ENCODE measurements at regions not wholly inside any gene's neighbourhood (a gene's known extent, or its start where the extent isn't known, plus 50 kb on each side); places are given as distances from the start of the nearest gene placed in this dataset.

DNA sequence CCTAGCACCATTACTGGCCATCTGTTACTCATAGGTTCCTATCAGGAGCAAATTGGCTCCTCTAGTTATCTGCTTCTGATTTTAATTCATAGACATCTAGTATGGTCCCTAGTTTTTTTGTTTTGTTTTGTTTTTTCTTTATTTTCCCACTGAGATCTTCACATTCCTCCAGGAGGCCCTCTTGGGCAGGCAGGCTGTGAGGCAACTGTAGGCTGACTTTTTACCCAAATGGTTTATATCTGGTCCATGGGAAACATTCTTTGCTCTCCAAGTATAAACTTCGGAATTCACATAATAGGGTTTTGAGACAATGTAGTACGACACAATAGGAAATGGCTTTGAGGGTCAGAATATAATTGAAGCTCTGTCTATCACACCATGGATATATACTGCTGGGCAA is 250.9 kb upstream of the DAB2 start:
- ATAC-seq (replicated peaks in 1 of 2): no peak
- no peak overlapping the region for H3K4me3 Mint-ChIP-seq
- H3K9me3 Mint-ChIP-seq: no peaks in the 10 kb centered on the region
- no peaks in the 10 kb centered on the region for H3K36me3 Mint-ChIP-seq (ENCODE audit: insufficient read depth in 2 of 2)
- no peak for DNase-seq
- no peak overlapping the region for H3K27ac Mint-ChIP-seq
- H3K4me1 Mint-ChIP-seq (ENCODE audit: low read depth): no peaks in the 10 kb centered on the region
- H3K27me3 Mint-ChIP-seq (ENCODE audit: low read depth): peaks cover 16% of the 10 kb centered on the region

DNA sequence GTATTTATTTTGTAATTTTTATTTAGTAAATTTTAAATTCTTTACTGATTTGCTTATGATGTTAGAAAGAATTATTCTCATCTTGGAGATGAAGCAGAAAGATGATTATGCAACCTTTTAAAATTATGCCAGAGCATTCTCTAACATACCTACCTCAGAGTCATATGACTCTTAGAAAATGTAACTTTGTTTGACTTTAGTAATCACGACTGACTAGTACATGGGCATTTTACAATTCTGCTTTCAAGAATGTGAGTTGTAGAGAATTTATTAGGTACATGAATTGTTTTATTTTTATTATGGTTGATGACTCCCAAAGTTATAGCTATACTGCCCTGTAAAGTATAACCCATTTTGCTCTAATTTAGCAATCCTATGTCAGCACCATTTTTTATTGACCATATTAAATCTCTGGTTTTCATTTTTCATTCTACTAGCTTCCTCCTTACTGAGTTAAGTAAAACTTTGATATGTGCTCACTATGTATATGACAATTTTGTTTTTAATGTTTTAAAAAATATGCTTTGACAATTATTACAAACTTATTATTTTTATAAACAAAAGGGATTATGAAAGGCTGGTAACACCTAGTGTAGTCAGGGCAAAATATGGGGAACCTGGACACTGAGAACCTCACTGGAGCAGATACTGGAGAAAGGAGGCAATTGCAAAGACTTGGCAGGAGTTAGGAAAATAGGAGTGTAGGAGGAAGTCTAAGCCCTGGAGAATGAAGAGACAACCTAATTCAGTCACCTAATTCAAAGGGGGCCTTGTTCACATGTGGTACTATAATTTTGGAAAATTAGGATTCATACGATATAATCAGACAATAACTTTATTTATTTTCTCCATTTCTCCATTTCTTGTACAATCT is 249.7 kb upstream of the DAB2 start:
- H3K36me3 Mint-ChIP-seq (ENCODE audit: insufficient read depth in 2 of 2): no peaks in the 10 kb centered on the region
- H3K27ac Mint-ChIP-seq: no peak overlapping the region
- DNase-seq: no peak
- H3K4me1 Mint-ChIP-seq (ENCODE audit: low read depth): no peaks in the 10 kb centered on the region
- peaks cover 13% of the 10 kb centered on the region for H3K27me3 Mint-ChIP-seq (ENCODE audit: low read depth)
- ATAC-seq (replicated peaks in 1 of 2): no peak
- H3K9me3 Mint-ChIP-seq: no peaks in the 10 kb centered on the region
- H3K4me3 Mint-ChIP-seq: no peak overlapping the region

DNA sequence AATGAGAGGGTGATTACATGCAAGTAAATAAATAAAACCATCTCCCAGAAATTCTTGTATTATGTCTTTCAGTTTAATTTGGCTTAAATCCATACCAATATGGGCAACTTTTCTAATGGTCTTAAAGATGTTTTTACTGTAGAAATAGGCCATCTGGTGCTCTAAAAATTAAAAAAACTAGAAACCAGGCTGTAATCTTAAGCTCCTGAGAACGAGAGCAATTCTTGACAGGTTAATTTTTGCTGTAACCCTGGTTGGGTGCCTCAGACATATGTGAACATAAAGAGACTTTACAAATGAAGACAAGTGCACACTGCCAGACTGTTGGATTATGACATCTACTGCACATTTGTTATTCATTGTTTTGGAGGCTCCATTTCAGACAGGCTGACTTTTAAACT is 246.8 kb upstream of the DAB2 start:
- ATAC-seq (replicated peaks in 1 of 2): no peak
- no peak for DNase-seq
- peaks cover 12% of the 10 kb centered on the region for H3K27me3 Mint-ChIP-seq (ENCODE audit: low read depth)
- no peaks in the 10 kb centered on the region for H3K36me3 Mint-ChIP-seq (ENCODE audit: insufficient read depth in 2 of 2)
- H3K4me3 Mint-ChIP-seq: no peak overlapping the region
- no peaks in the 10 kb centered on the region for H3K4me1 Mint-ChIP-seq (ENCODE audit: low read depth)
- H3K27ac Mint-ChIP-seq: no peak overlapping the region
- no peaks in the 10 kb centered on the region for H3K9me3 Mint-ChIP-seq

DNA sequence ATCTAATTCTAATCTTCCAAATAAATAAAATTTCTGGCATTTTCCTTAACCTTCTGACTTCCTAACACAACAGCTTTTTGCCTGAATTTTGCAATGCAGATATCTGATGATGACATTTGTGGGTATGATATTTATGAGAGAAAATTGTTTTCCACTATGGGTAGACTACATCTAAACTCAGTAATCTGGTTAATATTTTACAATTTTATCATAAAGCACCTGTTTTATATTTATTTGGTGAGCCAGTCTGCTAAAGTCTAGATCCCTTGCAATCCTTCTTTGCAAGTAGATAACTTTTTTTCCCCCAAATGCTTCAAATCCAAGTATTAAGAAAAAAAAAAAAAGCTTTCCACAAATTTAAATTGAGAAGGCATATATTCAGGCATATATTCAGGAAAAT is 246.2 kb upstream of the DAB2 start:
- Mint-ChIP-seq H3K27ac (peak overlapping the region; percentile 21), H3K4me1 (ENCODE audit: low read depth) (no peaks in the 10 kb centered on the region), H3K9me3 (no peaks in the 10 kb centered on the region), H3K4me3 (no peak overlapping the region), H3K27me3 (ENCODE audit: low read depth) (peaks cover 12% of the 10 kb centered on the region), H3K36me3 (ENCODE audit: insufficient read depth in 2 of 2) (no peaks in the 10 kb centered on the region)
- ATAC-seq (replicated peaks in 1 of 2) (no peak), DNase-seq (no peak)

DNA sequence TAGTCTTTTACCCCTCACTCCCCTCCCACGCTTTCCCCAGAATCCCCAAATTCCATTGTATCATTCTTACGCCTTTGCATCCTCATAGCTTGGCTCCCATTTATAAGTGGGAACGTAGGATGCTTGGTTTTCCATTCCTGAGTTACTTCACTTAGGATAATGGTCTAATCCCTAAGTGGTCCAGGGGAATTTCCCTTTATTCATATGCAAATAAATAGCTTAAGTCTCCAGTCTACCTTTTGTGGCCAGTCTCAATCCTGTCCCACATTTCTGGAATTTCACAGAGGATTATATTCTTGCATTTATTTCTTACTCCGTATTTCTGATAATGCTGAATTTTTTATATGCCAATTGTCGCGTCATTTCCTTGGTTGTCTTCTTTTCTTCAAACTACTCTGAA is 245.6 kb upstream of the DAB2 start:
- H3K36me3 Mint-ChIP-seq (ENCODE audit: insufficient read depth in 2 of 2): no peaks in the 10 kb centered on the region
- DNase-seq: no peak

DNA sequence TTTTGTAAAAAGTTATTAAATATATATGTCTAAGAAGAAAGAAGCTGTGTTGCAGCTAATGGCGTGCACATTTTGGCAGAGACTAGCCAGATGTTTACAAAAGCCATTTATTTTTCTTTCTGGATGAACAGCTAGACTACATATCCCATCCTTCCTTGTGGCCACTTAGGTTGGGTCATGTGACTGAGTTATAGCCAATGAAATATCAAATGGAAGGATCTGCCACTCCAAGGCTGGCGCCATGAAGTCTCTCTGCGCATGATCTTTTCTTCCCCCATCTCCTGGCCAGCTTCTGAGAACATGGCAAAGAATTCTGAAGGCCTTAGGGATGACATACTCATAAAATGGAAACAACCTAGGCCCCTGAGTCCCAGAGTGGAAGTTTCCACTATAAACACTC is 244.2 kb upstream of the DAB2 start:
- no peaks in the 10 kb centered on the region for H3K9me3 Mint-ChIP-seq
- ATAC-seq (replicated peaks in 1 of 2) (no peak), DNase-seq (no peak)
- no peak overlapping the region for H3K27ac Mint-ChIP-seq
- no peaks in the 10 kb centered on the region for H3K4me1 Mint-ChIP-seq (ENCODE audit: low read depth)
- no peak overlapping the region for H3K4me3 Mint-ChIP-seq
- peaks cover 12% of the 10 kb centered on the region for H3K27me3 Mint-ChIP-seq (ENCODE audit: low read depth)
- no peaks in the 10 kb centered on the region for H3K36me3 Mint-ChIP-seq (ENCODE audit: insufficient read depth in 2 of 2)

More for the DNA sequence above, 245.6 kb upstream of the DAB2 start:
- peaks cover 12% of the 10 kb centered on the region for H3K27me3 Mint-ChIP-seq (ENCODE audit: low read depth)
- no peak overlapping the region for H3K4me3 Mint-ChIP-seq
- H3K9me3 Mint-ChIP-seq: no peaks in the 10 kb centered on the region
- H3K27ac Mint-ChIP-seq: no peak overlapping the region
- no peaks in the 10 kb centered on the region for H3K4me1 Mint-ChIP-seq (ENCODE audit: low read depth)
- no peak for ATAC-seq (replicated peaks in 1 of 2)

DNA sequence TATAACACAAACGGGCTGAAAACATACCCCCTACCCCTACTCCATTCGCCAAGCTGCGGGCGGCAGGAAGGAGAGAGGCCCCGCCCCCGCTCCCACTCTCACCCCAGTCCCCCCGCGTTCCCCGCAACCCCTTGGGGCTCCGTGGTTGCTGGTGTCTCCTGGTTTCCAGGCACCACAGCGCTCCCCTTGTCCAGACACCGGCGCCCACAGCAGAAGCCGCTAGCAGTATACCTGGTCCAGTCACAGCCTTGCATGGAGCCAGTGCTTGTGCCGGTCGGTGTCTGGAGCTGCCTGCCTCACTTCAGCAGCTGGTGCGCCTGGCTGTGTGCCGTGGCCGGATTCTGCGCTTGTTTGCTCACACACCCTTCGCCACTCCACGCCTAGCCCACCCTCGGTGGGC is 240.5 kb upstream of the DAB2 start:
- H3K4me1 Mint-ChIP-seq (ENCODE audit: low read depth): peaks cover 6% of the 10 kb centered on the region
- no peak for ATAC-seq (replicated peaks in 1 of 2)
- DNase-seq: no peak
- no peak overlapping the region for H3K27ac Mint-ChIP-seq
- peaks cover 16% of the 10 kb centered on the region for H3K27me3 Mint-ChIP-seq (ENCODE audit: low read depth)
- H3K4me3 Mint-ChIP-seq: no peak overlapping the region
- no peaks in the 10 kb centered on the region for H3K9me3 Mint-ChIP-seq
- H3K36me3 Mint-ChIP-seq (ENCODE audit: insufficient read depth in 2 of 2): no peaks in the 10 kb centered on the region

DNA sequence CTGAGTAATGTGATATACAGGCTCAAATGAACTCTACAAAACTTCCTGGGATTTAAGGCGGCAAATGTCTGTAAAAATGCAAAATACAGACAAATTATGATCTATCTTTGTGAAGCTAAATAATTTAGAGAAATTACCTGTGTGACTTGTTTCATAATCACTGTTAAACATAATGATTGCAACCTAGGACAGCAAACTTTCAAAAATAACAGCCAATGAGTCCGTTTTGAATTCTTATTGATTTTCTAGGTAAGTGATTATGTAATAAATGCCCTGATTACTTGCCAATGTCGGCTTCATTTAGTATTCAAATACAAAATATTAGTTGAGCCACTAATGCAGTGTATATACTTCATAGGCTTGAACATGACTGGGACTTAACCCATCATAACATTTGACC is 238.2 kb upstream of the DAB2 start:
- no peak overlapping the region for H3K27ac Mint-ChIP-seq
- H3K9me3 Mint-ChIP-seq: no peaks in the 10 kb centered on the region
- DNase-seq (no peak), ATAC-seq (replicated peaks in 1 of 2) (no peak)
- H3K4me3 Mint-ChIP-seq: no peak overlapping the region
- no peaks in the 10 kb centered on the region for H3K36me3 Mint-ChIP-seq (ENCODE audit: insufficient read depth in 2 of 2)
- peaks cover 10% of the 10 kb centered on the region for H3K27me3 Mint-ChIP-seq (ENCODE audit: low read depth)
- H3K4me1 Mint-ChIP-seq (ENCODE audit: low read depth): peaks cover 18% of the 10 kb centered on the region

DNA sequence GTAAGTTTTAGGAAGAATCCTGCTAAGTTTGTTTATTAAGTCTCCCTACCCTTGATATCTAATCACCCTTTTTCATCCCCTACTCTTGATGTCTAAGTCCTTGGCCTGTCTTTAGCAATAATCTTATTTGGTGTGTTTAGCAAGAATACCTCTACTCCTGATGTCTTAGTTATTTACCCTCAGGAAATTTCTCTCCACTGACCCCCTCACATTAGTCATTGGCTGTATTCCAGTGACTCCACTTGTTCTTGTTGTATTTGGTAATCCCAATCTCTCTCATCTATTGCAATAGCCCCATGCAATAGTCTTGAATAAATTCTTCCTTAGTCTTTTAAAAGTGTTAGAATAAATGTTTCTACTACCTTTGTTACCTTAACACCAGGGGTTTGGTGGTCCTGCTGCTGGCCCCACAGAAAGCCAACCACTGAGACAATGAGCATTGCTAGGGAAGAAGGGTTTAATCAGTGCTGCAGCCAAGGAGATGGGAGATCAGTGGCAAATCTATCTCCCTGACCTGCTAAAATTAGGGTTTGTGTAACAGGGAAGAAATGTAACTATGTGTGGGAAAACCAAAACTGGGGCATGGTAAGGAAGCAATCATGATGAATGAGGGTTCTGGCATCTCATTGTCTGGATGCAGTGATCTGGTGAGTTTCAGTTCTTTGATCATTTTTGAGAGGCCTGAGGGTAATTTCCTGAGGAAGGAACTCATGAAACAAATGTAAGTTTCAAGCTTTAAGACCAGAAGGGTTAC is 236.4 kb upstream of the DAB2 start:
- no peaks in the 10 kb centered on the region for H3K9me3 Mint-ChIP-seq
- peaks cover 28% of the 10 kb centered on the region for H3K4me1 Mint-ChIP-seq (ENCODE audit: low read depth)
- H3K27ac Mint-ChIP-seq: no peak overlapping the region
- no peak for ATAC-seq (replicated peaks in 1 of 2)
- peaks cover 25% of the 10 kb centered on the region for H3K27me3 Mint-ChIP-seq (ENCODE audit: low read depth)
- no peak for DNase-seq
- H3K4me3 Mint-ChIP-seq: no peak overlapping the region
- no peaks in the 10 kb centered on the region for H3K36me3 Mint-ChIP-seq (ENCODE audit: insufficient read depth in 2 of 2)

DNA sequence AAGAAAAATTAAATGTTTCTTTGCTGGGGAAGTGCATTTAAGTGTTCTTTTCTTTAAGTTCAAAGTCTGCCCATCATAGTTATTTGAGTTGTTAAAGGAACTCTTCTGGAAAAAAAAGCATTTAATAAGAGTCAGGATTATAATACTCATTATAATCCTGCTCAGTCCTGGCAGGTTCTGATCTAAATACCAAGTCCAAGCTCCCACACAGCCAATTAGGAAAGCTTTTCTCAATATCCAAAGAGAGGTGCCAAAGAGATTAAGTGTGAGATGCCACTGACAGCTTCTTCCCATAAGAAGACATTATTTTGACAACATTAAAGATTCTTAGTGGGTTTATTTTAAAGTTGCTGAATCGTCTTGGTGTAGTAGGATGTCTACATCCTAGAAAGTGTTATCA is 235.2 kb upstream of the DAB2 start:
- Mint-ChIP-seq H3K4me3 (no peak overlapping the region), H3K9me3 (no peaks in the 10 kb centered on the region), H3K36me3 (ENCODE audit: insufficient read depth in 2 of 2) (no peaks in the 10 kb centered on the region), H3K27ac (no peak overlapping the region), H3K4me1 (ENCODE audit: low read depth) (peaks cover 28% of the 10 kb centered on the region), H3K27me3 (ENCODE audit: low read depth) (peaks cover 29% of the 10 kb centered on the region)
- DNase-seq (no peak), ATAC-seq (replicated peaks in 1 of 2) (no peak)

DNA sequence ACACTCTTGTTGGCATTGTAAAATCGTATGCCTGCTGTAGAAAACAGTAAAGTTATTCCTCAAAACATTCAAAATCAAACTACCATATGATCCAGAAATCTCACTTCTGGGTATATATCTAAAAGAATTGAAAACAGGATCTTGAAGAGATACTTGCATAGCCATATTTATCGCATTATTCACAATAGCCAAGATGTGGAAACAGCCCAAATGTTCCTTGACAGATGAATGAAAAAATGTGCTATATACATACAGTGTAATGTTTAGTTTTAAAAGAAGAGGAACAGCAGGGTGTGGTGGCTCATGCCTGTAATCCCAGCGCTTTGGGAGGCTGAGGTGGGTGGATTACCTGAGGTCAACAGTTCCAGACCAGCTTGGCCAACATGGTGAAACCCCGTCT is 234.1 kb upstream of the DAB2 start:
- no peaks in the 10 kb centered on the region for H3K36me3 Mint-ChIP-seq (ENCODE audit: insufficient read depth in 2 of 2)
- ATAC-seq (replicated peaks in 1 of 2): no peak
- H3K4me1 Mint-ChIP-seq (ENCODE audit: low read depth): peaks cover 28% of the 10 kb centered on the region
- no peak for DNase-seq
- H3K27ac Mint-ChIP-seq: no peak overlapping the region
- no peak overlapping the region for H3K4me3 Mint-ChIP-seq
- H3K27me3 Mint-ChIP-seq (ENCODE audit: low read depth): peaks cover 29% of the 10 kb centered on the region
- H3K9me3 Mint-ChIP-seq: no peaks in the 10 kb centered on the region

DNA sequence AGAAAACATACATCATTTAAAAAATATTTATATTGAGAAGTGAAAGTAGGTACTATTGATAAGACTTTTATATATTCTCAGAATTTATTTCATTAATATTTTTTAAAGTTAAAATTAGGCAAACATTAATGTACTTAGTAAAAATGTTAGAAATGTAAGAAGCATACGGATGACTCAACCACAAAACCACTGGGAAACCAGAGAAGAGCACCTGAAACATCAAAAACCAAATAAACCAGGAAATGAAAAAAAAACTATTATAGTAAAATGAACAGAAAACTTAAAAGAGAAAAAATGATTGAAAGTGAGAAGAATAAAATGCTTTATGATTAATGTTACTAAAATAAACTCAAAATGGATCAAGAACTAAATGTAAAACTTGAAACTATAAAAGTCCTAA is 233.2 kb upstream of the DAB2 start:
- Mint-ChIP-seq H3K4me1 (ENCODE audit: low read depth) (peaks cover 28% of the 10 kb centered on the region), H3K9me3 (no peaks in the 10 kb centered on the region), H3K27ac (no peak overlapping the region), H3K36me3 (ENCODE audit: insufficient read depth in 2 of 2) (no peaks in the 10 kb centered on the region), H3K27me3 (ENCODE audit: low read depth) (peaks cover 33% of the 10 kb centered on the region), H3K4me3 (no peak overlapping the region)
- DNase-seq (no peak), ATAC-seq (replicated peaks in 1 of 2) (no peak)

DNA sequence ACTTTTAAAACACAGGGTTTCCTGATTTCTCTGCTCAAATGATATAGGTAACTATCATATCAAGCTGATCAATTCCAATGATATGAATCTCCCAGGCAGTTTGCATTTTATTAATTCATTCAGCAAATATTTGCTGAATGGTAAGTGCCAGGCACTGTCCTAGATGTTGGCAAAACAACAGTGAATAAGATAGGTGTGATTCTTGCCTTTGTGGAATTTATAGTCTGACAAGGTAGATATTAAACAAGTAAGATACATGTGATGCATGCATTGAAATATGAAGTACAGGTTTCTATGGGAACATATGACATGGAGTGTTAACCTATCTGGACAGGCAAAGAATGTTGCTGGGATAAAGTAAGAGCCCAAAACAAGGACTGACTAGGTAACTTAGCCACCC is 231.8 kb upstream of the DAB2 start:
- DNase-seq (no peak), ATAC-seq (replicated peaks in 1 of 2) (no peak)
- Mint-ChIP-seq H3K4me3 (no peak overlapping the region), H3K4me1 (ENCODE audit: low read depth) (peaks cover 27% of the 10 kb centered on the region), H3K27me3 (ENCODE audit: low read depth) (peaks cover 38% of the 10 kb centered on the region), H3K36me3 (ENCODE audit: insufficient read depth in 2 of 2) (no peaks in the 10 kb centered on the region), H3K9me3 (no peaks in the 10 kb centered on the region), H3K27ac (no peak overlapping the region)

All from activated T-cell treated with anti-CD3 and anti-CD28 coated beads, Interleukin-2, amount 50 U/mL, for 72 hours (primary cell).